HG03095 (cell line): ENCODE measurements at regions not wholly inside any gene's neighbourhood (a gene's known extent, or its start where the extent isn't known, plus 50 kb on each side); places are given as distances from the start of the nearest gene placed in this dataset.
"Not testable (repeated sequence)": the region's sequence is repeated elsewhere in the genome, so short reads cannot be mapped to it uniquely, and the experiment has no call there.

Experiments used
- ATAC-seq: cut with Tn5 transposase; IDR thresholded peaks from one replicate; pipeline ENCODE4 v1.9.1; 2021; ENCODE audit warnings: moderate library complexity; ENCODE audit not compliant: unreplicated experiment

GRCh38 chr7:142447762-142448161 lies 189.9 kb upstream of the PRSS58 start:
- no peak for ATAC-seq

- no peak for ATAC-seq
These were observed 187.3 kb upstream of the PRSS58 start for GRCh38 chr7:142445019-142445686.

DNA sequence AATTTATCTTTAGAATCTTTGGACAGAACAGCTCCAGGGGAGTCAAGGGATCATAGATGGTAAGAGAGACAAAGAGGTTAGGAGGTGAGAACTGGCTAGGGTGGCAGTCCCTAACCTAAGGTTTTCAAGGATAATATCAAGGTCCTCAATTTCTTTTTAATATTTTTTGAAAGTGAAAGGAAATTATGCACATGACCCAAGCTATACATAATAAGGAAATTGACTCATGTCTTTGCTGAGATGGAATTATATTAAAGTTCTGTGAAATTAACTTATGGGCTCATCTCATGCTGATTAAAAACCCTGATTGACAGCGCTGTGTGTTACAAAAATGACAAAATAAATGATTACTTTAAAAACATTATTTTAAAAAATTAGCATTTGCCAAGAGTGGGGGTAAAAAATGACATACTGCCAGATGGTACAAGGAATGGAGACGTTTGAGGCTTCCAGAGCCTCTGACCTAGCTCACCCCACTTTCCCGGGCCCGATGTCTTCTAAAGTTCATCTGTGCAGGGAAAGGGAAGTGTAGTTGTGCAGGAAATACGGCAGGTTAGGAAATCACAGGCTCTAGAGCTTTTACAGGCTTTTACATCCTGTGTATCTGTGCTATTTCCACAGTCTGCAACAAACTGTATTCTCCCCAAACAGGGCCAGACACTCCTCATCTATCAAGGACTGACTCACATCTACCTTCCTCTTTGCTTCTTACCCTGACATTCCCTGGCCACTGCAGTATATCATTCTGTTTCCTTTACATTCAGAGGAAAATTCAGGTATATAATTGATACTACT lies 185.6 kb upstream of the PRSS58 start:
- no peak for ATAC-seq

DNA sequence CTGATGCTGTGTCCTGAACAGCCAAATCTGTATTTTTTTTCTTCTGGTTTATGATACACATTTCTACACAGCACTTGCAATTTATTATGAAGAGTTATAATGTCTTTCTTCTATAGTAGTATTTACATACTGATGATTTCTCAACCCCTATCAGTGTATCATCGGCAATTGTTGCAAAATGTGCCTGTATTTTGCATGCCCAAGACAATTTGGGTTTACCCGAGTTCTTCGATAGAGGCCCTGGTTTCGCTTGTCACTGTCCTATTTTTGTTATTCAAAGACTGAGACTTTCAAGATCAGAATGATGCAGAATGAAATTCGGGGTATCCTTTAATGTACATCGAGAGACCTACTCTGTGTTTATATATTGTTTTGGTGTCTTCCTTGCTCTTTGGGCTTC lies 184.5 kb upstream of the PRSS58 start:
- no peak for ATAC-seq

DNA sequence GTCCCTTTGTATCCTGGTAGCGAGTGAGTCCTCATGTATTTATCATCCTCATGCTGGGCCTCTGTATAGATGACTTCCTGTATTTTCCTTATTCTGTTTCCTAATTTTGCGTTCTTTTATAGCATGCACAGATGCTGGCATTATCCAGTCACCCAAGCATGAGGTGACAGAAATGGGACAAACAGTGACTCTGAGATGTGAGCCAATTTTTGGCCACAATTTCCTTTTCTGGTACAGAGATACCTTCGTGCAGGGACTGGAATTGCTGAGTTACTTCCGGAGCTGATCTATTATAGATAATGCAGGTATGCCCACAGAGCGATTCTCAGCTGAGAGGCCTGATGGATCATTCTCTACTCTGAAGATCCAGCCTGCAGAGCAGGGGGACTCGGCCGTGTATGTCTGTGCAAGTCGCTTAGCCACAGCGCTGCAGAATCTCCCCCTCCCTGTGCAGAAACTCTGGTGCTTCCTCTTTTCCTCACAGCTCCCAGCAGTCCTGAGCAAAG lies 183.1 kb upstream of the PRSS58 start:
- no peak for ATAC-seq

GRCh38 chr7:142440219-142440905 lies 182.5 kb upstream of the PRSS58 start:
- ATAC-seq, result no peak

GRCh38 chr7:142439739-142440138 lies 181.9 kb upstream of the PRSS58 start:
- ATAC-seq, result peak; percentile 54

- ATAC-seq, result no peak
These were observed 181.2 kb upstream of the PRSS58 start for GRCh38 chr7:142438923-142439515.

DNA sequence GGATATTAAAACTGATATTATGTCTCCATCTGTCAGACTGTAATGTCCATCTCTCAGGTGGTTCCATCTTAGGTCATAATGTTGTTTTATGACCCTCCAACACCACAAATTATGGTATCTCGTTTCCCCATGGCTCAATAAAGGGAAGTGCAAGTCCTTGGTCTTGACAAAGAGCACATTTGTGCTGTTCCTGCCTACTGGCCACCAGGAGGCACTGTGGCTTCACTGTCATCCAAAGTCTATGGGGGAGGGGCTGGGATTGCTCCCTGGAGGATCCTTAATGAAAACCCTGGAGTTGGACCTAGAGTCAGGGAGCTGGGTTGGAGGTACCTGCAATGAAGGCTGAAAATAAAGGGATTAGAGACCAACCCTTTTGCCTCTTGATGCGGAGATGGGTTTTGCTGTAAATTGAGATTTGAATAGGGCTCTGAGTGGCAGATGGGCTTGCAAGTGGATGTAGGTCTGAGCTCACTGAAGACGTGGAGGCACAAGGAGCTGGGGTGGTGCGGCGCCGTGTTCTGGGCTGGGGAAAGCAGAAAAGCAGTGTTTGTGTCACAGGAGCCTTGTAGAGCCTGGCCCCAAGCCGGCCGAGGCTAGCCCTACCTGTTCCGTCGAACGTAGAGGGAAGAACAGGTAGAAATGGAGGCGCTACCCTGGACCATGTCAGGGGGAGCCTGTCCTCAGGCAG lies 180.5 kb upstream of the PRSS58 start:
- ATAC-seq, result peak; percentile 41

- no peak for ATAC-seq
These were observed 179.9 kb upstream of the PRSS58 start for GRCh38 chr7:142437741-142438140.

DNA sequence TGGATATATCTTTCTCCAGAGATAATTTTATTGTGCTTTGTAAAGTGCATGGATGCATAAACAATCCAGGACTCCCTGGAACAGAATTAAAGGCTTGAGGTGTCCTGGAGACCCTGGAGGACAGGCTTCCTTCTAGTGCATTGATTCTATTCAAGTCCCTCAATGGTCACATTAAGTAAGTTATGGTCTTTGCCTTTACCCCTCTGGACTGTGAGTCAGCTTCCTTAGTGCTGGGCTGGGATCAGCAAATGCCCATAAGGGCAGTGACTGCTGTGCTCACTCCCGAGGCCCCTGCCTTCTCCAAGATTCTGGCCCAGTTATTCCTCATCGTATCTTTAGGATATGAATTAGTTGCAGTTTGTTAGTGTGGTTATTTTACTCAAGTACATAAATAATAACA lies 178.7 kb upstream of the PRSS58 start:
- no peak for ATAC-seq

GRCh38 chr7:142435606-142436005 lies 177.7 kb upstream of the PRSS58 start:
- ATAC-seq, result not testable (repeated sequence)

GRCh38 chr7:142434666-142435167 lies 176.9 kb upstream of the PRSS58 start:
- ATAC-seq, result no peak

DNA sequence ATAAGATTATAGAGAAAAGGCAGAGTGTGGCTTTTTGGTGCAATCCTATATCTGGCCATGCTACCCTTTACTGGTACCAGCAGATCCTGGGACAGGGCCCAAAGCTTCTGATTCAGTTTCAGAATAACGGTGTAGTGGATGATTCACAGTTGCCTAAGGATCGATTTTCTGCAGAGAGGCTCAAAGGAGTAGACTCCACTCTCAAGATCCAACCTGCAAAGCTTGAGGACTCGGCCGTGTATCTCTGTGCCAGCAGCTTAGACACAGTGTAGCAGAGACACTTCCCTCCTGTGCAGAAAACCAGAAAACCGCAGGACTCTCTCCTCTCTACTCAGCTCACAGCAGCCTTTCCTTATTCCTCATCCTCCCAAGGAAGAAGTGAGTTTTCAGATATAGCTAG lies 176.3 kb upstream of the PRSS58 start:
- ATAC-seq, result not testable (repeated sequence)

GRCh38 chr7:142432377-142432776 lies 174.5 kb upstream of the PRSS58 start:
- no peak for ATAC-seq

DNA sequence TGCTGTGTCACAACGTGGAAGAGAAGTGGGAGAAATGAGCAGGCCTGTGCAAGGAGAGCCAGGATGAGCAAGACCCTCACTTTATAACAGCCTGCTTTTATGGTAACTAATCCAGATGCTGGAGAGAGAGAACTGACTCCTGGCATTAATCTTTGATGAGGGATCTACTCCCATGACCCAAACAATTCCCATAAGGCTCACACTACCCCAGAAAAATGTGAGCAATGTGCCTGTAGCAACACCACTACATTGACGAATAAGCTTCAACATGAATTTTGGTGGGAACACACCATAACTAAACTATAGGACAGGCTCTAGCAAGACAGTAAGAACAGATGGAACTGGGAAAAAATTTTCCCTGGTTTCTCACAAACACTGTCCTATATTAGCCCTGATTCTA lies 173.6 kb upstream of the PRSS58 start:
- no peak for ATAC-seq

DNA sequence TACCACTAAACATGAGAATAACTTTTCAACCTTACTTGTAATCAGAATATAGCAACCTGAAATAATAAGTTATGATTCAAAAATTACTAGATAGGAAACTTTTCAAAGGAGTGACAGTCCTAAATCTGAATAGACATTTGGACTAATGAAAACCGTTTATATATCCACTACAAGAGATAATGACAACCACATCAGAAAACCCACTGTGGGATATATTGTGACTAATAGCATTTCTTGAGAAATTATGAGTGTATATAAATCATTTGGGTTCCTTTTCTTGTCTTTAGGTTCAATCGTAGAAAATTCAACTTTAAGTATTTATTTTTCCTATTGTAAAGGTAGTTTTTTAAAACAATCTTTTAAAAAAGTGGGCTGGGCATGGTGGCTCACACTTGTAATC lies 170.2 kb upstream of the PRSS58 start:
- ATAC-seq, result no peak

GRCh38 chr7:142425281-142425680 lies 167.4 kb upstream of the PRSS58 start:
- no peak for ATAC-seq

DNA sequence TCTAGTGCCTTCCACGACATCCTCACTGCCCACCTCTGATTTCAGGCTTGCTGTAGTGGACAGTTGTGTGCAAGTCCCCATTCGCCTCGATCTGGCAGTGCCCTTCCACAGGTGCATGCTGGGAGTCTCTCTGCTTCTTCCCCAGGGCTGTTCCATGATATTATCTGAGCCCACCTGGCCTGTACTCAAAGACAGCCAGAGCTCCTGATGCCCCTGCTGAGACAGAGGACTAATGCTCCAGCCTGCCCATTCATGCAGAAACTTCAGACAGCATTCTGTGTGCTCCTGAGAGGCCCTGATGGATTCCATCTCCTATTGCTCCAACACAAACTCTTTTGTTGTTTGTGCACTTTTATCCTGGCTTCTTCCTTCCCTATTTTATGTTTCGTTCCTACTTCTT lies 164.8 kb upstream of the PRSS58 start:
- ATAC-seq, result no peak

DNA sequence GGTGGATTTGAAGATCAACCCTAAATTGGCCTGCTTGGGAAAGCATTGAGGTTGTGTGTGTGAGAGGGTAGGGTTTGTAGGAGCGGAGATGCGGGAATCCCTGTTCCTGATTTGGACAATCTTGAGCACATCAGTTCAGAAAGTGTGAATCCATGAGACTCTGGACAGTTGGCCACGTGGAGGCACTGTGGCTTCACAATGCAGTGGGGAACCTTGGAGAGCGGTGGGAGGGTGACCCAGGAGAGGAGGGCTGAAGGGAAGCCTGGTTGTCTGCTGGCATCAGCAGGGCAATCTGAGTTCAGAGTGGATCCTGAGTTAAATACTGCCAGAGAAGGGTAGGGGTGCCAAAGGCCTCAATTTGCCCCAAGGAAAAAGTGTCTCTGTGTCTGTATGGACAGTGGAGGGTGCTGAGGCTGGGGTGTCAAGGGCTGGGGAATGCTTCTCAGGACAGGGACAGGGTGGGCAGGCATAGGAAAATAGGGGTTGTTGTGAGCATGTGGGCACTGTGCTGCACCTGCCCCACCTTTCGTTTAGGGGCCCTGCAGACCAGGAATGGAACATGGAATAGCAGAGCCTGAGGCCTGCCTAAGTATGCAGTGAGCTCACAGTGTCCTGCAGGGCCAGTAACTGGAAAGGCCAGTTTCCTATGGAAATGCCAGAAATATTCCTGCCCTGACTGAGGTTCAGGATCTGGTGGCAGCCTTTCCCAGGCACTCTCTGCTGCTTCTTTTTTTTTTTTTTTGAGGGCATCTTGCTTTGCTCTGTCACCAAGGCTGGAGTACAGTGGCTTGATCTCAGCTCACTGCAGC lies 162.9 kb upstream of the PRSS58 start:
- ATAC-seq, result no peak
